K562 (cell line): ENCODE measurements at regions not wholly inside any gene's neighbourhood (a gene's known extent, or its start where the extent isn't known, plus 50 kb on each side); places are given as distances from the start of the nearest gene placed in this dataset.

ENCODE experiments used
- ATAC-seq: fragments of 200-7000 bp; cut with Tn5 transposase; 3 replicates; pipeline ENCODE4 v1.9.1; 2020; ENCODE audit warnings: moderate library complexity
- BruUV-seq: library from RNA; stranded (reverse); fragments of 400-500 nt; replicated peaks from 2 replicates; lab custom pipeline; 2021; lab: Mats Ljungman, UMichigan
- CTCF ChIA-PET: fragments of 300-600 bp; formaldehyde crosslinking; extraction: SDS; loops from one replicate; lab custom pipeline; 2021; ENCODE audit warnings: low intra/inter-chr PET ratio; lab: Yijun Ruan, JAX
- POLR2A ChIA-PET: fragments of 300-600, 350-650 bp; sonication (Branson Sonifier 250); formaldehyde crosslinking; extraction: SDS; loops from one replicate; lab custom pipeline; 2021; ENCODE audit warnings: antibody characterized with exemption, inconsistent platforms; lab: Yijun Ruan, JAX
- DNase-seq, 4 experiments: peaks; one replicate each; pipeline versions ENCODE4 v3.0.0 to v3.0.0-alpha.2; 2011 to 2018; ENCODE audit warnings: low spot score in 3 of 4, mixed read lengths in 3 of 4; ENCODE audit errors: extremely low read depth in 1 of 4
- FAIRE-seq: peaks from 2 replicates; lab custom pipeline; 2011; peaks lifted over from hg19 to GRCh38; lab: Jason Lieb, UNC
- H2AFZ ChIP-seq: 2 replicates; pipeline ENCODE4 v1.6.0; 2011; ENCODE audit warnings: low read depth, low read length, control low read depth, inconsistent platforms
- H3K27ac ChIP-seq: fragments of 200-600 bp; 3 replicates; pipeline ENCODE4 v1.8.0; 2011; ENCODE audit warnings: low read depth, mild to moderate bottlenecking, control low read depth, inconsistent platforms, low read length, moderate library complexity, mixed read lengths; ENCODE audit errors: extremely low read depth
- H3K27me3 ChIP-seq, 2 experiments: fragments of 300-600 bp in 1 of 2; 2 replicates in 1 of 2; 3 replicates in 1 of 2; pipeline versions ENCODE4 v1.6.0 to v1.8.0; 2011; ENCODE audit warnings: inconsistent platforms in 2 of 2, low read length in 2 of 2, mild to moderate bottlenecking in 1 of 2, mixed read lengths in 1 of 2, moderate library complexity in 1 of 2; ENCODE audit not compliant: control insufficient read depth in 2 of 2, insufficient read depth in 2 of 2
- H3K36me3 ChIP-seq: fragments of 300-600 bp; 3 replicates; pipeline ENCODE4 v1.8.0; 2011; ENCODE audit warnings: mild to moderate bottlenecking, low read length, inconsistent platforms; ENCODE audit not compliant: control insufficient read depth, insufficient read depth
- H3K4me1 ChIP-seq, 2 experiments: fragments of 200-600 bp in 1 of 2; replicated peaks in 1 of 2; 2 replicates in 1 of 2; 3 replicates in 1 of 2; pipeline versions ENCODE4 v1.5.1 to v1.8.0; 2011; ENCODE audit warnings: inconsistent platforms in 2 of 2, low read length in 2 of 2, mild to moderate bottlenecking in 1 of 2, mixed read lengths in 1 of 2, moderate library complexity in 1 of 2; ENCODE audit not compliant: control insufficient read depth in 2 of 2, insufficient read depth in 2 of 2
- H3K4me2 ChIP-seq: 2 replicates; pipeline ENCODE4 v1.6.1; 2011; ENCODE audit warnings: low read length, control low read depth, inconsistent platforms, mixed read lengths; ENCODE audit not compliant: insufficient read depth
- H3K4me3 ChIP-seq: fragments of 200-600 bp; sonication (generic), shearing (Covaris generic); 2 replicates; pipeline ENCODE4 v1.5.1; 2016; ENCODE audit warnings: control low read depth, inconsistent platforms
- H3K79me2 ChIP-seq: fragments of 200-600 bp; 3 replicates; pipeline ENCODE4 v1.8.0; 2011; ENCODE audit warnings: low read length, inconsistent platforms; ENCODE audit not compliant: control insufficient read depth, insufficient read depth
- H3K9ac ChIP-seq, 2 experiments: 2 replicates each; pipeline versions ENCODE4 v1.6.0 to v1.6.1; 2011; ENCODE audit warnings: low read depth in 2 of 2, low read length in 2 of 2, control low read depth in 1 of 2, inconsistent platforms in 1 of 2, mild to moderate bottlenecking in 1 of 2, mixed read lengths in 1 of 2; ENCODE audit not compliant: insufficient read depth in 1 of 2
- H3K9me1 ChIP-seq: one replicate; pipeline ENCODE4 v1.6.0; 2011; ENCODE audit warnings: inconsistent platforms, mild to moderate bottlenecking, low read length, moderate library complexity; ENCODE audit not compliant: control insufficient read depth, insufficient read depth
- H3K9me3 ChIP-seq: replicated peaks from 2 replicates; pipeline ENCODE4 v1.5.1; 2011; ENCODE audit warnings: low read depth, low read length, inconsistent platforms; ENCODE audit not compliant: control insufficient read depth, insufficient read depth
- H4K20me1 ChIP-seq: replicated peaks from 2 replicates; pipeline ENCODE4 v1.6.1; 2011; ENCODE audit warnings: low read length, inconsistent platforms, mixed read lengths; ENCODE audit not compliant: control insufficient read depth, insufficient read depth
- ARID3A ChIP-seq: IDR thresholded peaks from 2 replicates; pipeline ENCODE4 v1.6.1; 2012; ENCODE audit warnings: low read depth, low read length, improper control_type of control experiment, borderline replicate concordance
- CTCF ChIP-seq, 3 experiments: IDR thresholded peaks in 2 of 3; conservative IDR thresholded peaks in 1 of 3; 2 replicates each; pipeline ENCODE4 v1.5.1; 2011 to 2012; ENCODE audit warnings: low read length in 3 of 3, mild to moderate bottlenecking in 3 of 3, control low read depth in 2 of 3, improper control_type of control experiment in 1 of 3, inconsistent platforms in 1 of 3, low read depth in 1 of 3, mixed read lengths in 1 of 3, moderate library complexity in 1 of 3; ENCODE audit not compliant: insufficient read depth in 2 of 3
- DDX20 ChIP-seq: fragments of 450-650 bp; IDR thresholded peaks from 2 replicates; pipeline ENCODE4 v1.6.1; 2016; ENCODE audit warnings: missing genetic modification characterization, low read depth, mild to moderate bottlenecking, missing compliant biosample characterization, moderate library complexity
- FOXA3 ChIP-seq, 2 experiments: fragments of 450-650 bp in 1 of 2; sonication (generic) in 1 of 2; formaldehyde crosslinking; IDR thresholded peaks in 1 of 2; conservative IDR thresholded peaks in 1 of 2; 2 replicates each; pipeline versions ENCODE4 v1.4.0 to v1.8.0; 2020 to 2022; ENCODE audit warnings: mild to moderate bottlenecking in 2 of 2, missing genetic modification reagents in 1 of 2
- FOXM1 ChIP-seq, 2 experiments: fragments of 450-650 bp in 1 of 2; sonication (generic) in 1 of 2; formaldehyde crosslinking in 1 of 2; IDR thresholded peaks; 2 replicates each; pipeline versions ENCODE4 v1.6.1 to v1.9.0; 2017 to 2022; ENCODE audit warnings: low read depth in 2 of 2, mild to moderate bottlenecking in 2 of 2, missing genetic modification reagents in 1 of 2, moderate library complexity in 1 of 2
- KHSRP ChIP-seq: fragments of 450-650 bp; IDR thresholded peaks from 2 replicates; pipeline ENCODE4 v1.6.1; 2017
- MEIS2 ChIP-seq: fragments of 450-650 bp; IDR thresholded peaks from 2 replicates; pipeline ENCODE4 v1.6.1; 2014; ENCODE audit warnings: mild to moderate bottlenecking; ENCODE audit not compliant: partially characterized antibody
- MTF1 ChIP-seq: fragments of 250-450 bp; sonication (Bioruptor Pico); IDR thresholded peaks from 2 replicates; pipeline ENCODE4 v1.9.0; 2021; ENCODE audit warnings: moderate library complexity, mild to moderate bottlenecking, inconsistent platforms, borderline replicate concordance
- NCOA4 ChIP-seq: fragments of 450-650 bp; IDR thresholded peaks from 2 replicates; pipeline ENCODE4 v1.6.1; 2018; ENCODE audit warnings: mild to moderate bottlenecking; ENCODE audit not compliant: partially characterized antibody
- SAP30 ChIP-seq: fragments of 200-600 bp; sonication (generic); IDR thresholded peaks from 2 replicates; pipeline ENCODE4 v1.6.1; 2012; ENCODE audit warnings: borderline replicate concordance, low read depth, mild to moderate bottlenecking, moderate library complexity, low read length, control low read depth, inconsistent platforms; ENCODE audit not compliant: insufficient read depth, poor library complexity, severe bottlenecking
- SRSF7 ChIP-seq: fragments of 200-400 bp; formaldehyde crosslinking; optimal IDR thresholded peaks from 2 replicates; pipeline ENCODE3; 2017; ENCODE audit warnings: mild to moderate bottlenecking, low read depth, low read length
- TAF7 ChIP-seq: fragments of 450-650 bp; IDR thresholded peaks from 2 replicates; pipeline ENCODE4 v1.6.1; 2016; ENCODE audit warnings: missing genetic modification characterization, missing compliant biosample characterization
- TGIF2 ChIP-seq: sonication (generic); formaldehyde crosslinking; IDR thresholded peaks from 2 replicates; pipeline ENCODE4 v1.8.1; 2022; ENCODE audit warnings: mild to moderate bottlenecking, missing genetic modification reagents, moderate library complexity
- ZBTB9 ChIP-seq: fragments of 450-650 bp; formaldehyde crosslinking; IDR thresholded peaks from 2 replicates; pipeline ENCODE4 v1.4.0; 2020; ENCODE audit warnings: mild to moderate bottlenecking, moderate library complexity
- WGBS: fragments of 100-300 bp; shearing (Covaris generic); methylation state at CpG from one replicate; pipeline ENCODE4 v1.1.6; 2016; ENCODE audit warnings: low coverage, mixed read lengths; ENCODE audit not compliant: insufficient coverage; ENCODE audit errors: missing lambda C conversion rate; 5-methylcytosine and 5-hydroxymethylcytosine counted together
- in situ Hi-C: fragments of 300-500 bp; cut with MboI; formaldehyde crosslinking; loops from 4 replicates; pipeline ENCODE4 v1.15.0; 2018; ENCODE audit warnings: inconsistent platforms, mixed read lengths
- intact Hi-C: fragments of 100-400 bp; cut with micrococcal nuclease; formaldehyde crosslinking; loops from 2 replicates; pipeline ENCODE4 v1.14.2; 2022

GRCh38 chr7:152931633-152932032 lies 172.1 kb downstream of the ACTR3B start (continued):
- TF ChIP-seq TAF7 (tag), result no peak
- TF ChIP-seq FOXA3 (CRISPR knock-in tag; conservative IDR thresholded peaks at IDR 0.05 in 1 of 2, IDR thresholded peaks at IDR 0.05 in 1 of 2), result no peak
- TF ChIP-seq MTF1 (CRISPR knock-in tag), result no peak
- no peak for TF ChIP-seq ARID3A
- TF ChIP-seq, all 486 proteins: peak for 0

GRCh38 chr7:152937282-152937681 lies 177.7 kb downstream of the ACTR3B start:
- no TSS peak for BruUV-seq
- WGBS, result 0% methylated on average over 1 of the region's 1 CpG
- Histone ChIP-seq H3K4me1 (no peaks in the 10 kb centered on the region), H3K27me3 (peaks cover 0 to 29% of the 10 kb centered on the region in 2 experiments; a peak in 3 of 5 replicates), H3K27ac (no peak overlapping the region), H2AFZ (no peak overlapping the region), H3K9me1 (no peaks in the 10 kb centered on the region), H3K4me3 (no peak overlapping the region), H3K9ac (no peak overlapping the region), H3K79me2 (no peaks in the 10 kb centered on the region), H3K9me3 (no peaks in the 10 kb centered on the region), H3K4me2 (no peak overlapping the region), H3K36me3 (no peaks in the 10 kb centered on the region), H4K20me1 (no peaks in the 10 kb centered on the region)
- ATAC-seq (no peak), DNase-seq (no peak), FAIRE-seq (no peak)
- ChIA-PET CTCF (no interaction called here), POLR2A (interaction anchor here (0.6 kb wide), 1 partner anchor 908 kb away, joined by 3 read pairs; no protein-coding TSS in a partner anchor)
- intact Hi-C loops, result no loop called here
- in situ Hi-C loops, result no loop called here
- TF ChIP-seq MEIS2, result no peak
- no peak for TF ChIP-seq FOXM1 (IDR thresholded peaks at IDR 0.05; ENCODE audit: low read depth)
- no peak for TF ChIP-seq FOXM1 (CRISPR knock-in tag; IDR thresholded peaks at IDR 0.05; ENCODE audit: low read depth)
- no peak for TF ChIP-seq ZBTB9 (CRISPR knock-in tag)
- no peak for TF ChIP-seq DDX20 (tag)
- no peak for TF ChIP-seq SRSF7
- no peak for TF ChIP-seq TGIF2
- TF ChIP-seq NCOA4, result no peak
- TF ChIP-seq KHSRP, result no peak
- TF ChIP-seq SAP30, result no peak
- TF ChIP-seq CTCF (IDR thresholded peaks at IDR 0.05 in 2 of 3, conservative IDR thresholded peaks at IDR 0.05 in 1 of 3; ENCODE audit: insufficient read depth in 2 of 3, low read depth in 1 of 3, low read length in 3 of 3), result no peak
